ENCODE measurements at regions not wholly inside any gene's neighbourhood (a gene's known extent, or its start where the extent isn't known, plus 50 kb on each side); places are given as distances from the start of the nearest gene placed in this dataset.

GRCh38 chr5:58360794-58361193, 99.1 kb downstream of the PLK2 start:
- no peaks in the 10 kb centered on the region for H3K36me3 ChIP-seq (ENCODE audit: control insufficient read depth in 4 of 4, insufficient read depth in 3 of 4, low read depth in 1 of 4, low read length in 3 of 4)
- H3K4me1 ChIP-seq (ENCODE audit: control insufficient read depth in 4 of 4, insufficient read depth in 4 of 4, low read length in 3 of 4), result no peaks in the 10 kb centered on the region

DNA sequence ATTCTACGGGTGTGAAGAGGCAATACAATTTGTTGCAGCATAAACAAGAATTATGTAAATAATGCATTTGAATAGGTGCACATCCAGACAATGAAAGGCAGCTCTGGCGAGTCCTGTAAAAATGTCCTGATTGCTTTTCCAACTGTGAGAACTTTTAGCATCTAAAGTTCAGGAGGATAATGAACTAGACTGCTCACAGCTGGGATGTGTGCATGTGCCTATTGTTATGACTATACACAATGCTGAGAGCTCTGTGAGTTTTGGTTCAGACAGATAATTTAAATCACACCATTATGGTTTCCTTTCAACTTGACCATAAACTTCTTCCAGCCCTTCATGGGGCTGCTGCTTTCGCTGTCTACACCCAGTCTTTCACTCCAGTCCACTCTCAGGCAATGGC, 99.9 kb downstream of the PLK2 start:
- WGBS, result 58% methylated on average over 3 of the region's 3 CpGs
- Histone ChIP-seq H3K4me3 (ENCODE audit: low read depth in 1 of 3, low read length in 3 of 3) (no peak overlapping the region), H3K36me3 (ENCODE audit: control insufficient read depth in 4 of 4, insufficient read depth in 3 of 4, low read depth in 1 of 4, low read length in 3 of 4) (no peaks in the 10 kb centered on the region), H3K9ac (ENCODE audit: low read depth in 1 of 2, low read length in 2 of 2) (no peak overlapping the region), H3K27ac (ENCODE audit: low read depth in 1 of 2, low read length in 2 of 2) (no peak overlapping the region), H3K4me1 (ENCODE audit: control insufficient read depth in 4 of 4, insufficient read depth in 4 of 4, low read length in 3 of 4) (no peaks in the 10 kb centered on the region), H3K27me3 (ENCODE audit: control insufficient read depth in 4 of 4, insufficient read depth in 4 of 4, low read length in 3 of 4) (no peaks in the 10 kb centered on the region), H3K9me3 (ENCODE audit: control insufficient read depth in 4 of 4, low read length in 3 of 4) (no peaks in the 10 kb centered on the region)
- no peak for TF ChIP-seq YY1 (IDR thresholded peaks at IDR 0.05)
- no peak for TF ChIP-seq HNF4G (IDR thresholded peaks at IDR 0.05)
- no peak for TF ChIP-seq EGR1 (IDR thresholded peaks at IDR 0.05; ENCODE audit: low read depth in 2 of 2)
- TF ChIP-seq ZBTB33 (IDR thresholded peaks at IDR 0.05), result no peak
- TF ChIP-seq TAF1 (conservative IDR thresholded peaks at IDR 0.05), result no peak
- no peak for TF ChIP-seq FOXA2 (IDR thresholded peaks at IDR 0.05)
- TF ChIP-seq RXRA (IDR thresholded peaks at IDR 0.05), result no peak
- TF ChIP-seq ATF3 (IDR thresholded peaks at IDR 0.05), result no peak
- TF ChIP-seq, protein P1, sequence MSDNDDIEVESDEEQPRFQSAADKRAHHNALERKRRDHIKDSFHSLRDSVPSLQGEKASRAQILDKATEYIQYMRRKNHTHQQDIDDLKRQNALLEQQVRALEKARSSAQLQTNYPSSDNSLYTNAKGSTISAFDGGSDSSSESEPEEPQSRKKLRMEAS (IDR thresholded peaks at IDR 0.05), result no peak
- TF ChIP-seq GABPA (IDR thresholded peaks at IDR 0.05 in 1 of 2, conservative IDR thresholded peaks at IDR 0.05 in 1 of 2), result no peak
- TF ChIP-seq, protein P2, sequence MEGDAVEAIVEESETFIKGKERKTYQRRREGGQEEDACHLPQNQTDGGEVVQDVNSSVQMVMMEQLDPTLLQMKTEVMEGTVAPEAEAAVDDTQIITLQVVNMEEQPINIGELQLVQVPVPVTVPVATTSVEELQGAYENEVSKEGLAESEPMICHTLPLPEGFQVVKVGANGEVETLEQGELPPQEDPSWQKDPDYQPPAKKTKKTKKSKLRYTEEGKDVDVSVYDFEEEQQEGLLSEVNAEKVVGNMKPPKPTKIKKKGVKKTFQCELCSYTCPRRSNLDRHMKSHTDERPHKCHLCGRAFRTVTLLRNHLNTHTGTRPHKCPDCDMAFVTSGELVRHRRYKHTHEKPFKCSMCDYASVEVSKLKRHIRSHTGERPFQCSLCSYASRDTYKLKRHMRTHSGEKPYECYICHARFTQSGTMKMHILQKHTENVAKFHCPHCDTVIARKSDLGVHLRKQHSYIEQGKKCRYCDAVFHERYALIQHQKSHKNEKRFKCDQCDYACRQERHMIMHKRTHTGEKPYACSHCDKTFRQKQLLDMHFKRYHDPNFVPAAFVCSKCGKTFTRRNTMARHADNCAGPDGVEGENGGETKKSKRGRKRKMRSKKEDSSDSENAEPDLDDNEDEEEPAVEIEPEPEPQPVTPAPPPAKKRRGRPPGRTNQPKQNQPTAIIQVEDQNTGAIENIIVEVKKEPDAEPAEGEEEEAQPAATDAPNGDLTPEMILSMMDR (IDR thresholded peaks at IDR 0.05; ENCODE audit: low read depth, low read length, missing input control), result no peak
- no peak for TF ChIP-seq HNF4A (conservative IDR thresholded peaks at IDR 0.05)
- no peak for TF ChIP-seq RAD21 (IDR thresholded peaks at IDR 0.05)
- TF ChIP-seq JUND (IDR thresholded peaks at IDR 0.05), result no peak
- no peak for DNase-seq (ENCODE audit: low spot score)

More at GRCh38 chr5:58360794-58361193, 99.1 kb downstream of the PLK2 start:
- Histone ChIP-seq H3K9ac (ENCODE audit: low read depth in 1 of 2, low read length in 2 of 2) (no peak overlapping the region), H3K27ac (ENCODE audit: low read depth in 1 of 2, low read length in 2 of 2) (no peak overlapping the region), H3K27me3 (ENCODE audit: control insufficient read depth in 4 of 4, insufficient read depth in 4 of 4, low read length in 3 of 4) (no peaks in the 10 kb centered on the region), H3K9me3 (ENCODE audit: control insufficient read depth in 4 of 4, low read length in 3 of 4) (no peaks in the 10 kb centered on the region), H3K4me3 (ENCODE audit: low read depth in 1 of 3, low read length in 3 of 3) (no peak overlapping the region)
- TF ChIP-seq, protein P1 (IDR thresholded peaks at IDR 0.05), result no peak
- TF ChIP-seq, protein P3, sequence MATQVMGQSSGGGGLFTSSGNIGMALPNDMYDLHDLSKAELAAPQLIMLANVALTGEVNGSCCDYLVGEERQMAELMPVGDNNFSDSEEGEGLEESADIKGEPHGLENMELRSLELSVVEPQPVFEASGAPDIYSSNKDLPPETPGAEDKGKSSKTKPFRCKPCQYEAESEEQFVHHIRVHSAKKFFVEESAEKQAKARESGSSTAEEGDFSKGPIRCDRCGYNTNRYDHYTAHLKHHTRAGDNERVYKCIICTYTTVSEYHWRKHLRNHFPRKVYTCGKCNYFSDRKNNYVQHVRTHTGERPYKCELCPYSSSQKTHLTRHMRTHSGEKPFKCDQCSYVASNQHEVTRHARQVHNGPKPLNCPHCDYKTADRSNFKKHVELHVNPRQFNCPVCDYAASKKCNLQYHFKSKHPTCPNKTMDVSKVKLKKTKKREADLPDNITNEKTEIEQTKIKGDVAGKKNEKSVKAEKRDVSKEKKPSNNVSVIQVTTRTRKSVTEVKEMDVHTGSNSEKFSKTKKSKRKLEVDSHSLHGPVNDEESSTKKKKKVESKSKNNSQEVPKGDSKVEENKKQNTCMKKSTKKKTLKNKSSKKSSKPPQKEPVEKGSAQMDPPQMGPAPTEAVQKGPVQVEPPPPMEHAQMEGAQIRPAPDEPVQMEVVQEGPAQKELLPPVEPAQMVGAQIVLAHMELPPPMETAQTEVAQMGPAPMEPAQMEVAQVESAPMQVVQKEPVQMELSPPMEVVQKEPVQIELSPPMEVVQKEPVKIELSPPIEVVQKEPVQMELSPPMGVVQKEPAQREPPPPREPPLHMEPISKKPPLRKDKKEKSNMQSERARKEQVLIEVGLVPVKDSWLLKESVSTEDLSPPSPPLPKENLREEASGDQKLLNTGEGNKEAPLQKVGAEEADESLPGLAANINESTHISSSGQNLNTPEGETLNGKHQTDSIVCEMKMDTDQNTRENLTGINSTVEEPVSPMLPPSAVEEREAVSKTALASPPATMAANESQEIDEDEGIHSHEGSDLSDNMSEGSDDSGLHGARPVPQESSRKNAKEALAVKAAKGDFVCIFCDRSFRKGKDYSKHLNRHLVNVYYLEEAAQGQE (IDR thresholded peaks at IDR 0.05), result no peak
- TF ChIP-seq NR2F2 (IDR thresholded peaks at IDR 0.05), result no peak
- TF ChIP-seq RAD21 (IDR thresholded peaks at IDR 0.05), result no peak
- no peak for TF ChIP-seq GABPA (IDR thresholded peaks at IDR 0.05 in 1 of 2, conservative IDR thresholded peaks at IDR 0.05 in 1 of 2)
- no peak for TF ChIP-seq EGR1 (IDR thresholded peaks at IDR 0.05; ENCODE audit: low read depth in 2 of 2)
- no peak for DNase-seq (ENCODE audit: low spot score)
- WGBS, result 87% methylated on average over 2 of the region's 2 CpGs

Measured in liver (tissue), 8 donors.